A673 (cell line): ENCODE measurements at regions not wholly inside any gene's neighbourhood (a gene's known extent, or its start where the extent isn't known, plus 50 kb on each side); places are given as distances from the start of the nearest gene placed in this dataset.

Source experiments
- EZH2 ChIP-seq: fragments of 200-600 bp; sonication (generic); IDR thresholded peaks from 2 replicates; pipeline ENCODE4 v1.6.1; 2017; ENCODE audit warnings: borderline replicate concordance, low read depth, mild to moderate bottlenecking, mixed read lengths, antibody characterized with exemption, low read length; ENCODE audit not compliant: poor library complexity, severe bottlenecking
- TF ChIP-seq, protein P1 (sequence below): fragments of 300-800, 200-600 bp; sonication (generic); conservative IDR thresholded peaks from 2 replicates; pipeline ENCODE4 v1.5.1; 2017; ENCODE audit warnings: low read depth, mild to moderate bottlenecking, antibody characterized with exemption, low read length, moderate library complexity, mixed read lengths

- TF ChIP-seq EZH2: no peak
- TF ChIP-seq, protein P1, sequence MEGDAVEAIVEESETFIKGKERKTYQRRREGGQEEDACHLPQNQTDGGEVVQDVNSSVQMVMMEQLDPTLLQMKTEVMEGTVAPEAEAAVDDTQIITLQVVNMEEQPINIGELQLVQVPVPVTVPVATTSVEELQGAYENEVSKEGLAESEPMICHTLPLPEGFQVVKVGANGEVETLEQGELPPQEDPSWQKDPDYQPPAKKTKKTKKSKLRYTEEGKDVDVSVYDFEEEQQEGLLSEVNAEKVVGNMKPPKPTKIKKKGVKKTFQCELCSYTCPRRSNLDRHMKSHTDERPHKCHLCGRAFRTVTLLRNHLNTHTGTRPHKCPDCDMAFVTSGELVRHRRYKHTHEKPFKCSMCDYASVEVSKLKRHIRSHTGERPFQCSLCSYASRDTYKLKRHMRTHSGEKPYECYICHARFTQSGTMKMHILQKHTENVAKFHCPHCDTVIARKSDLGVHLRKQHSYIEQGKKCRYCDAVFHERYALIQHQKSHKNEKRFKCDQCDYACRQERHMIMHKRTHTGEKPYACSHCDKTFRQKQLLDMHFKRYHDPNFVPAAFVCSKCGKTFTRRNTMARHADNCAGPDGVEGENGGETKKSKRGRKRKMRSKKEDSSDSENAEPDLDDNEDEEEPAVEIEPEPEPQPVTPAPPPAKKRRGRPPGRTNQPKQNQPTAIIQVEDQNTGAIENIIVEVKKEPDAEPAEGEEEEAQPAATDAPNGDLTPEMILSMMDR: no peak
These were observed 123.1 kb downstream of the MATN1 start for GRCh38 chr1:30600258-30600657.
